ENCODE measurements at regions not wholly inside any gene's neighbourhood (a gene's known extent, or its start where the extent isn't known, plus 50 kb on each side); places are given as distances from the start of the nearest gene placed in this dataset.

GRCh38 chr3:72311425-72311824 lies 526.5 kb upstream of the PROK2 start:
- POLR2A ChIA-PET (ENCODE audit: low non-redundant PET): no interaction called here

GRCh38 chr3:72310419-72311380 lies 525.8 kb upstream of the PROK2 start:
- no peak overlapping the region for H3K27ac ChIP-seq
- CTCF ChIA-PET: no interaction called here
- DNase-seq (ENCODE audit: low spot score): no peak
- POLR2A ChIA-PET (ENCODE audit: low non-redundant PET): no interaction called here
- no peak for TF ChIP-seq CTCF (conservative IDR thresholded peaks at IDR 0.05; ENCODE audit: low read depth)

More at GRCh38 chr3:72311425-72311824, 526.5 kb upstream of the PROK2 start:
- no peak overlapping the region for H3K27ac ChIP-seq
- DNase-seq (ENCODE audit: low spot score): no peak
- no peak for TF ChIP-seq CTCF (conservative IDR thresholded peaks at IDR 0.05; ENCODE audit: low read depth)
- CTCF ChIA-PET: interaction anchor here (0.6 kb wide), 1 partner anchor 1251 kb away, joined by 4 read pairs; no protein-coding TSS in a partner anchor

- TF ChIP-seq CTCF (conservative IDR thresholded peaks at IDR 0.05; ENCODE audit: low read depth): no peak
- no peak overlapping the region for H3K27ac ChIP-seq
- no peak for DNase-seq (ENCODE audit: low spot score)
- ChIA-PET POLR2A (ENCODE audit: low non-redundant PET) (no interaction called here), CTCF (interaction anchor here (0.5 kb wide), 1 partner anchor 176 kb away, joined by 3 read pairs; no protein-coding TSS in a partner anchor)
These were observed 524.9 kb upstream of the PROK2 start for GRCh38 chr3:72309661-72310418.

GRCh38 chr3:72308641-72309040 lies 523.7 kb upstream of the PROK2 start:
- TF ChIP-seq CTCF (conservative IDR thresholded peaks at IDR 0.05; ENCODE audit: low read depth): no peak
- CTCF ChIA-PET: no interaction called here
- DNase-seq (ENCODE audit: low spot score): no peak
- POLR2A ChIA-PET (ENCODE audit: low non-redundant PET): no interaction called here
- H3K27ac ChIP-seq: no peak overlapping the region

- POLR2A ChIA-PET (ENCODE audit: low non-redundant PET): no interaction called here
- H3K27ac ChIP-seq: no peak overlapping the region
- DNase-seq (ENCODE audit: low spot score): no peak
- no peak for TF ChIP-seq CTCF (conservative IDR thresholded peaks at IDR 0.05; ENCODE audit: low read depth)
- CTCF ChIA-PET: no interaction called here
These were observed 522.6 kb upstream of the PROK2 start for GRCh38 chr3:72307438-72308115.

GRCh38 chr3:72306800-72307341 lies 521.9 kb upstream of the PROK2 start:
- H3K27ac ChIP-seq: no peak overlapping the region
- no peak for DNase-seq (ENCODE audit: low spot score)
- no peak for TF ChIP-seq CTCF (conservative IDR thresholded peaks at IDR 0.05; ENCODE audit: low read depth)
- ChIA-PET CTCF (interaction anchor here (0.7 kb wide), 1 partner anchor 19 kb away, joined by 5 read pairs; no protein-coding TSS in a partner anchor), POLR2A (ENCODE audit: low non-redundant PET) (no interaction called here)
